ENCODE measurements at regions not wholly inside any gene's neighbourhood (a gene's known extent, or its start where the extent isn't known, plus 50 kb on each side); places are given as distances from the start of the nearest gene placed in this dataset.

GRCh38 chr4:11133868-11134267 is 294.8 kb downstream of the HS3ST1 start:
- no peak for TF ChIP-seq CTCF (IDR thresholded peaks at IDR 0.05; ENCODE audit: insufficient read depth, low read length, poor library complexity, severe bottlenecking)
- no peak overlapping the region for H3K4me3 ChIP-seq (ENCODE audit: low read depth, low read length)
- H3K27me3 ChIP-seq (ENCODE audit: control insufficient read depth, insufficient read depth, low read length) = no peaks in the 10 kb centered on the region
- DNase-seq (ENCODE audit: low read depth) = no peak
- H3K36me3 ChIP-seq (ENCODE audit: control insufficient read depth, insufficient read depth, low read length) = no peaks in the 10 kb centered on the region

DNA sequence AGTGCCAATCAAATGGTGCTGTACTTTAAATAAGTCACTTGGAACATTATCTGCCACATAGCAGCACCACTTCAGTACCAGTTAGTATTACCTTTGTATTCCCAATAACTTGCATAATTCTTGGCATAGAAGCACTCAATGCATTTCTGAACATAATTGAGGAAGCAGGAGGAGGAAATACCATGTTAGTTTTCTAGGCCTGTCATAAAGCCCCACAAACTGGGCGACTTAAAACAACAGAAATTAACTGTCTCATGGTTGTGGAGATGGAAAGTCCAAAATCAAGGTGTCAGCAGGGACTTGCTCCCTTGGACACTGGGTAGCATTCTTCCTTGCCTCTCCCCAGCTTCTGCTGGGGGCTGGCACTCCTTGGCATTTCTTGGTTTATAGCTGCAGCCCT is 296.2 kb downstream of the HS3ST1 start:
- H3K27me3 ChIP-seq (ENCODE audit: control insufficient read depth, insufficient read depth, low read length) = no peaks in the 10 kb centered on the region
- H3K4me3 ChIP-seq (ENCODE audit: low read depth, low read length) = no peak overlapping the region
- no peak for TF ChIP-seq CTCF (IDR thresholded peaks at IDR 0.05; ENCODE audit: insufficient read depth, low read length, poor library complexity, severe bottlenecking)
- H3K36me3 ChIP-seq (ENCODE audit: control insufficient read depth, insufficient read depth, low read length) = no peaks in the 10 kb centered on the region
- DNase-seq (ENCODE audit: low read depth) = no peak

GRCh38 chr4:11131491-11131890 is 297.2 kb downstream of the HS3ST1 start:
- H3K36me3 ChIP-seq (ENCODE audit: control insufficient read depth, insufficient read depth, low read length) = no peaks in the 10 kb centered on the region
- no peak for DNase-seq (ENCODE audit: low read depth)
- no peaks in the 10 kb centered on the region for H3K27me3 ChIP-seq (ENCODE audit: control insufficient read depth, insufficient read depth, low read length)
- no peak overlapping the region for H3K4me3 ChIP-seq (ENCODE audit: low read depth, low read length)
- no peak for TF ChIP-seq CTCF (IDR thresholded peaks at IDR 0.05; ENCODE audit: insufficient read depth, low read length, poor library complexity, severe bottlenecking)

DNA sequence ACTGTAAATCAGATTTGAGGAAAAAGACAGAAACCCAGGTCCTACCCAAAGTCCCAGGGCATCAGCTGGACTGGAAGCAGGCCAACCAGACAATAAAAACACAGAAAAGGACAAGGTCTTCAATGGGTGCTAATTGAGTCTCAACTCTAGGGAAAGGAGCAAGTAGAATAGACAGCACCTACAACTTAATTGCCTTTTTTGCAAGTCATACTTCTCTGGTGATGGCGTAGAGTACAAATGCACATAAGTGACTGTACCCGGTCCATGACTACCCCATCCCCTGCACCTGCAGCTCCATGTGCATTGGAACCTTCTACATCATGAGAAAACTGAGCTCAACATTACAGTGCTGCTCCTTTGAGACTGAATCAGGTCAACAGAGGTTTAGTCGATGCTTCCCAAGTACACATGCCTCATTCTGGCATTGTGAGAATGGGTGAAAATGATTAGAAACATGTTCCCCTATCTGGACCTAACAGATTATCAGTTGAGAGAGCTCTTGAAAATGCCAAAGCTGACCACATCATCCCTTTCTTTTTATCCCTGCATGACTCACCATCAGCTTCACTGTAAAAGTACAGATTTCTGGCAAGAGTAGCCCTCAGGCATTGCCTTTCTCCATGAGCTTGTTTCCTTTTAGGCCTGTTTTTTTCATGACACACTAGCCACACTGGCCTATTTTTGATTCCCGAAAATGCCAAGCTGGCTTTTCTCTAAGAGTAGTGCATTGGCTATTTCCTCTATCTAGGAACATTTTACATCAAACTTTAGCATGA is 298.3 kb downstream of the HS3ST1 start:
- Histone ChIP-seq H3K27me3 (ENCODE audit: control insufficient read depth, insufficient read depth, low read length) (no peaks in the 10 kb centered on the region), H3K4me3 (ENCODE audit: low read depth, low read length) (no peak overlapping the region), H3K36me3 (ENCODE audit: control insufficient read depth, insufficient read depth, low read length) (no peaks in the 10 kb centered on the region)
- no peak for DNase-seq (ENCODE audit: low read depth)
- no peak for TF ChIP-seq CTCF (IDR thresholded peaks at IDR 0.05; ENCODE audit: insufficient read depth, low read length, poor library complexity, severe bottlenecking)

DNA sequence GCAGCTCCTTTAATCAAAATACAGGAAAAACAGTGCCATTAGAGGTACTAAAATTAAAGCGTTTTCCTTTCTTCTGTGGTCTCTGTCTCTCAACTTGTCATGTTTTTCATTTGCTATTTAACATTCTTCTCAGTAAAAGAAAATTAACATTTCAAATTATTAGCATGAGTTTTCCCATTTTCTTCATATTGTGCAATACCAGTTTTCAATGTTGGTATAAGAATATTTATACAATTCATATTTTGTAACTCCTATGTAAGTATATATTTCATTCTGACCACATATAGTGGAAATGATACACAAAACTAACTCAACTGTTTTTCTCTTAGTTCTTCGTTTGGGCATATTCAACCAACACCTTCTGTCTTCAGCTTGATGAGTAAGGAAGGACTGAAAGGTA is 308.3 kb downstream of the HS3ST1 start:
- H3K27me3 ChIP-seq (ENCODE audit: control insufficient read depth, insufficient read depth, low read length) = no peaks in the 10 kb centered on the region
- DNase-seq (ENCODE audit: low read depth) = no peak
- H3K4me3 ChIP-seq (ENCODE audit: low read depth, low read length) = no peak overlapping the region
- no peak for TF ChIP-seq CTCF (IDR thresholded peaks at IDR 0.05; ENCODE audit: insufficient read depth, low read length, poor library complexity, severe bottlenecking)
- no peaks in the 10 kb centered on the region for H3K36me3 ChIP-seq (ENCODE audit: control insufficient read depth, insufficient read depth, low read length)

- H3K36me3 ChIP-seq (ENCODE audit: control insufficient read depth, insufficient read depth, low read length) = no peaks in the 10 kb centered on the region
- no peaks in the 10 kb centered on the region for H3K27me3 ChIP-seq (ENCODE audit: control insufficient read depth, insufficient read depth, low read length)
- H3K4me3 ChIP-seq (ENCODE audit: low read depth, low read length) = no peak overlapping the region
- no peak for TF ChIP-seq CTCF (IDR thresholded peaks at IDR 0.05; ENCODE audit: insufficient read depth, low read length, poor library complexity, severe bottlenecking)
- DNase-seq (ENCODE audit: low read depth) = no peak
Observed at GRCh38 chr4:11119474-11119873, 309.2 kb downstream of the HS3ST1 start.

Data from kidney epithelial cell (primary cell).